ENCODE measurements at regions not wholly inside any gene's neighbourhood (a gene's known extent, or its start where the extent isn't known, plus 50 kb on each side); places are given as distances from the start of the nearest gene placed in this dataset.

DNA sequence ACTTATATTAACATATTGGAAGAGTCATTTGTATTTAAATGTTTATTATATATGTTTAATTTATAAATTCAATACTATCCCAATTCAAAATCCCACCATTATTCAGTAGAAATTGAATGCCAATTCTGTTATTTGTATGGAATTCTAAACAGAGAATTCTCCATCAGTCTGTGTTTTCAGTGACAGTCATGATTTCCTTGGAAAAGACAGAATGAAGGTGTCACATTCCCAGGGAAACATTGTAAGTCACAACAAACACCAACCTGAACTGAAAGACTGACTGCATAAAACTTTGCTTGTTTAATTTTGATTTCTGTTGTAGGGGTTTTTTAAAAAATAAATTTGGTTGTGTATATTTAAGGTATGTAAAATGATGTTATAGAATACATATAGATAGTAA is 769.8 kb upstream of the BCHE start:
- POLR2A ChIA-PET (ENCODE audit: unreplicated experiment), result no interaction called here
- H3K56ac ChIP-seq (ENCODE audit: extremely low read depth, insufficient read depth, low read length), result no peak overlapping the region
- in situ Hi-C loops (cut with MboI; ENCODE audit: low sequenced_read_pairs), result no loop called here
- no peak overlapping the region for H2BK15ac ChIP-seq (ENCODE audit: low read depth, low read length)
- H3K18ac ChIP-seq (ENCODE audit: low read depth, low read length), result no peak overlapping the region
- H3K9me3 ChIP-seq (ENCODE audit: control insufficient read depth, insufficient read depth, low read length), result no peaks in the 10 kb centered on the region
- dilution Hi-C loops (cut with HindIII; ENCODE audit: low sequenced_read_pairs, unreplicated experiment), result no loop called here
- H2BK5ac ChIP-seq (ENCODE audit: low read depth, low read length, poor library complexity, severe bottlenecking), result no peak overlapping the region
- H3K9me1 ChIP-seq (ENCODE audit: insufficient read depth, low read length), result no peaks in the 10 kb centered on the region
- H3K36me3 ChIP-seq (ENCODE audit: control insufficient read depth, insufficient read depth, low read length), result no peaks in the 10 kb centered on the region
- TF ChIP-seq RAD21 (IDR thresholded peaks at IDR 0.05; ENCODE audit: low read length) (no peak), SMC3 (IDR thresholded peaks at IDR 0.05; ENCODE audit: low read depth, low read length) (no peak), USF2 (IDR thresholded peaks at IDR 0.05; ENCODE audit: low read depth, low read length) (no peak)
- H3K4me1 ChIP-seq (ENCODE audit: control insufficient read depth, insufficient read depth, low read length), result no peaks in the 10 kb centered on the region
- H2BK20ac ChIP-seq (ENCODE audit: low read depth, low read length), result no peak overlapping the region
- no TSS peak for BruUV-seq (replicated peaks)
- intact Hi-C loops (cut with micrococcal nuclease), result no loop called here
- H4K8ac ChIP-seq (ENCODE audit: low read depth in 2 of 2, low read length in 2 of 2), result no peak overlapping the region
- no peak overlapping the region for H3K23ac ChIP-seq (ENCODE audit: low read depth, low read length)
- no peak overlapping the region for H3K27ac ChIP-seq (ENCODE audit: insufficient read depth, low read length)
- no peak overlapping the region for H3K4ac ChIP-seq (ENCODE audit: low read depth, low read length)
- no peak overlapping the region for H4K91ac ChIP-seq (ENCODE audit: insufficient read depth, low read depth, low read length)
- no peak overlapping the region for H3K4me2 ChIP-seq (ENCODE audit: low read depth, low read length)
- CTCF ChIA-PET, result no interaction called here
- no peak overlapping the region for H2AK9ac ChIP-seq (replicated peaks; ENCODE audit: low read depth, low read length, poor library complexity)
- no peaks in the 10 kb centered on the region for H3K27me3 ChIP-seq (ENCODE audit: control insufficient read depth, insufficient read depth, low read length)
- no peaks in the 10 kb centered on the region for H4K20me1 ChIP-seq (ENCODE audit: insufficient read depth, low read length)
- no peak overlapping the region for H2AK5ac ChIP-seq (ENCODE audit: low read depth, low read length)
- no peak overlapping the region for H2AFZ ChIP-seq (replicated peaks; ENCODE audit: low read length, poor library complexity)
- no peak overlapping the region for H3K14ac ChIP-seq (replicated peaks; ENCODE audit: low read depth, low read length)
- H3K4me3 ChIP-seq (ENCODE audit: insufficient read depth, low read depth, low read length), result no peak overlapping the region
- no peak overlapping the region for H3K9ac ChIP-seq (ENCODE audit: low read depth, low read length)
- H2BK120ac ChIP-seq (ENCODE audit: low read depth, low read length), result no peak overlapping the region
- DNase-seq (no peak), ATAC-seq (ENCODE audit: low read depth) (no peak)
- no peaks in the 10 kb centered on the region for H3K79me1 ChIP-seq (ENCODE audit: low read depth in 1 of 2, low read length in 2 of 2)
- H4K5ac ChIP-seq (ENCODE audit: low read depth, low read length), result no peak overlapping the region

All from IMR-90 (cell line).